GM18867 (cell line): ENCODE measurements at regions not wholly inside any gene's neighbourhood (a gene's known extent, or its start where the extent isn't known, plus 50 kb on each side); places are given as distances from the start of the nearest gene placed in this dataset.

Source experiments
- ATAC-seq: cut with Tn5 transposase; IDR thresholded peaks from one replicate; pipeline ENCODE4 v1.9.1; 2021; ENCODE audit warnings: mild to moderate bottlenecking, moderate library complexity; ENCODE audit not compliant: unreplicated experiment

DNA sequence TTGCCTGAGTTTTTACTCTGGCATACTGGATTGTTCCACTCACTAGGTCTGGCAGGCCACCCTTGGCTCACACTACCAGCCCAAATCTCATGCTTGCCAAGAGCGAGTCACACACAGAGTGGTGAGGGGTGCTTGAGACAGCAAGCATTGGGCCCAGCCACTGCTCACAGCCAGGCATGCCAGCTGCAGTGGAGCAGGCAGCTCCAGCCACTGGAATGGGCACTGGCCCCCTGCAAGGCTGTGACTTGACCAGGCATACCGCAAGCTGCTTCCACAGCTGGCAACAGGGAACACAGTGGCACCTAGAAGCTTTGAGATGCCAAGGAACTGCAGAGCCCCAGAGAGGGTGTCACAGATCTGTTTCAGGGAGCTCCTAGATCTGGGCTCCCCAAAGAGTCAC, 488.5 kb downstream of the LRFN5 start:
- no peak for ATAC-seq

DNA sequence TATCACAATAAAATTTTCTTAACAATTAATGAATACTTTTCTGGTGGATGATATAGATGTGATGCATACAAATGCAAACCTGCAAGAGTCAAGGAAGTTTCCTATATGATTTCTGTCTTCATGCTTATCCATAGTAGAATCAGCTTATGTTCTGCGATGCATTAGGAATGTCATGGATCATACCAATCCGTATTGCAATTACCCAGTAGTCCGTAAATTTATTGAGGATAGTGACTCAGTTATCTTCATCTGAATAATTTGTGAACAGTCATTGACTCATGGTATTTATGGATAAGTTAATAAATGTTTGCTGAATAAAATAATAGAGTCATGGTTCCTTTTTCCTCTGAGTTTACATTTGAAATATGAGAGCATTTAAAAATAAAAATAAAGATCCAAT, 483.4 kb downstream of the LRFN5 start:
- ATAC-seq, result no peak

DNA sequence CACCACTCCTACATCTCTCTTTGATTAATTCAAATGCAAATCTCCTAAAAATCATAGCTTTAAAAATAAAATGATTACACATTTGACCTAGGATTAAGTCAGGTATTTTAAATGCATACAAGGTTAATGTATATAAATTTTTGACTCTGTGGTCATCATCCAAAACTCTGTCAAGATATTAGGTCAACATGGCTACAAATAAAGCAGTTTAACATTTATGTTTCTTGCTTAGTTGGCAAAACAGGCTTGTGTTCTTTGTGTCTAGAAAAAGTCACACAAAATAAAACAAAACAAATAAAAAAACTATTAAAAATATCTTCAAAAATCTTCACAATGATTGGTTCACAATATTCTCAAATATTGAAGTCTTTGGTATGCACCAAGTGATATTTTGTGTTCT, 473.2 kb downstream of the LRFN5 start:
- no peak for ATAC-seq

- ATAC-seq, result no peak
These were observed 471.7 kb downstream of the LRFN5 start for GRCh38 chr14:42078345-42078744.

DNA sequence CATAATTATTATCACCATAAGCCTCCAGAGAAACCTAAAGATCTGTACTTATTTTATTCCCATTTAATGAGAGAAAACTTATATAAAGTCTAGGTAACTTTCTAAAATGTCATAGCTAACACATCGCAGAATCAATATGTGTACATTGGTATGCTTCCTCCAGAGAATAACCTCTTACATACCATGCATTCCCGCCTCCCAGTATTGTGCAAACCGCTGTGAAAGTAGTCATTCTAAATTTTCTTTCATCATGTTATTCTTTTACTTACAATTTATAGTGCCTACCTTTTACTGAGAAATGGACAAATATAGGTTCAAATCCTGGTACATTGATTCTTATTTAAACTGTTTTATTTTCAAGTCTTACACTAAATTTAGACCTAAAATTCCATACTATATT, 463.4 kb downstream of the LRFN5 start:
- ATAC-seq, result no peak

GRCh38 chr14:42057111-42057510, 450.4 kb downstream of the LRFN5 start:
- no peak for ATAC-seq

GRCh38 chr14:42047421-42048055, 440.9 kb downstream of the LRFN5 start:
- no peak for ATAC-seq

DNA sequence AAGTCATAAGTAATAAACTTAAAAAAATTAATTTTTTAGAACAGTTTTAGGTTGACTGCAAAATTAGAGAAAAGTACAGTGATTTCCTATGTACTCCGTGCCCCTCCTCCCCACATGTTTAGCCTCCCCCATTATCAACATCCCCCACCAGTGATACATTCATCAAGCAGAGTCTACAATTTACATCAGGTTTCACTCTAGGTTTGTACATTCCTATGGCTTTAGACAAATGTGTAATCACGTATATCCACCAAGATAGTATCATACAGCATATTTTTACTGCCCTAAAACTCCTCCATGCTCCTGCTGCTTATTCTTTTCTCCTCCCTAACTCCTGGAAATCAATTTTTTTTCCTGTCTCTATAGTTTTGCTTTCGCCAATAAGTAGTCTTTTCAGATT, 438.7 kb downstream of the LRFN5 start:
- ATAC-seq, result no peak

- no peak for ATAC-seq
These were observed 421.9 kb downstream of the LRFN5 start for GRCh38 chr14:42028607-42029006.

GRCh38 chr14:42027271-42027670, 420.6 kb downstream of the LRFN5 start:
- no peak for ATAC-seq

GRCh38 chr14:42023452-42023851, 416.8 kb downstream of the LRFN5 start:
- no peak for ATAC-seq

GRCh38 chr14:42014301-42014700, 407.6 kb downstream of the LRFN5 start:
- no peak for ATAC-seq

DNA sequence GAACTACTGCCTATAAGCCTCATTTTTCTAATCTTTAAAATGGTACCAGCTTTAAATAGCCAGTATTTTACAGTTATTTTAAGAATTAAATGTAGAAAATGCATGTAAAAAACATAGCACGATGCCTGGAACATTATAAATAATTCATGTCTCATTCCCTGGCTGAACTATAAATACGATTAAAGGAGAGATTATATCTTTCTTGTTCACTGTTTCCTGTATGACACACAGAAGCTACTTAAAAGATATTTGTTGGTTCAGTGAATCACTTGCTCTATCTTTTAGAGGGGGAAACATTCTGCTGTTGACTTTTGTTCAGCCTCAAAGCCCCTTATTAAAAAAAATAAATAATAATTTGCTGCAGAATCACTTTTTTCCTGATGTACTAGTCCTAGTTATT, 406.9 kb downstream of the LRFN5 start:
- no peak for ATAC-seq

- no peak for ATAC-seq
These were observed 406.5 kb downstream of the LRFN5 start for GRCh38 chr14:42013153-42013552.

DNA sequence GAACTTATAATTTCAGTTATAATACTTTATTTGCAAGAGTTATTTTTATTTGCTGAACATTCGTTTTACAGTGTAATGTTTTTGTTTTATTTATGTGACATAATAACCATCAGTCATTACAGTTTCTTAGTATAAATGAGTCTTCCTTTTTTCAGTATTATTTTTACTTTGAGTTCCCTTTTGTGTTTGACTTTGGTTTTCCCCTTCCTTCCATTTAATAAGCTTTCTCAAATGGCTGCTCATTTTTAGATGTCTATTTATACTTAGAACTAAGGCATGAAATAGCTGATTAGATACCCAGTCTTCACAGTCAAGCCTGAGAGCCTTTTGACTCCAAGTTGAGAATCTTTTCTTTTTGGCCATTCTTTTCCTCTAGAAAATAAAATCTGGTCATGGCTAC, 404.5 kb downstream of the LRFN5 start:
- ATAC-seq, result no peak

DNA sequence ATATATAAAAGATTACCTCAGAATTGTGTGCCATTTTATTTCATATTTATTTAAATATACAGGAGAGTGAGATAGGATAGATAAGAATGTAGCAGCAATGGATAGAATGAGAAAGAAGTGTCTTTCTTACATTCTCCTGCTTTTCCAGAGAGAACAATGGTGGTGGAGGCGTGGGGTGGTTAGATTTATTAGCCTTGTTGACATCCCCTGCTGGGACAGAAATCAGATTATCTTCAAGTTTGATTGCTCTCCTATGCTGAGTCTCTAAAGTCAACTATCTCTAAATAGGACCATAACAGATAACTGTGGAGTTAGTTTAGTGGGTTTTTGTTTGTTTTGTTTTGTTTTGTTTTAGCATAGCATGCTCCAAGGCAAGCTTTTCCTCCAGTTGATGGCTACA, 397.6 kb downstream of the LRFN5 start:
- ATAC-seq, result no peak

DNA sequence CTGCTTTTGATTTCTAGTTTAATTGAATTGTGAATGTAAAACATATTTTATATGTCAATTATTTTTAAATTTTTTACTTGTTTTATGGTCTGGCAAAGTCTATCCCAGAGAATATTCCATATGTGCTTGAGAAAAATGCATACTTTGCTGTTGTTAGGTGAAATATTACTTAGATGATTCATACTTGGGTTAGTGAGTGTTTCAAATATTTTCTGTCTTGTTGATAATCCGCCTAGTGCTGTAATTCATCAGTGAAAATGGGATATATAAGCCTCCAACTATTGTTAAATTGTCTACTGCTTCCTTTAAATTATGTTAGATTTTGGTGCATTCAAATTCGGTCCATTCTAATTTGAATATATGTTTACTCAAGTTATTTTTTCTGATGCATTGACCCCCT, 395.5 kb downstream of the LRFN5 start:
- ATAC-seq, result no peak

- ATAC-seq, result no peak
These were observed 394.8 kb downstream of the LRFN5 start for GRCh38 chr14:42001431-42001830.

GRCh38 chr14:42000450-42000849, 393.8 kb downstream of the LRFN5 start:
- no peak for ATAC-seq

GRCh38 chr14:41993687-41994086, 387.0 kb downstream of the LRFN5 start:
- ATAC-seq, result no peak

- ATAC-seq, result no peak
These were observed 380.0 kb downstream of the LRFN5 start for GRCh38 chr14:41986700-41987099.

- ATAC-seq, result no peak
These were observed 379.5 kb downstream of the LRFN5 start for GRCh38 chr14:41986083-41986645.

GRCh38 chr14:41973178-41973577, 366.5 kb downstream of the LRFN5 start:
- ATAC-seq, result no peak
